Neural cell (in vitro differentiated cells): ENCODE measurements at regions not wholly inside any gene's neighbourhood (a gene's known extent, or its start where the extent isn't known, plus 50 kb on each side); places are given as distances from the start of the nearest gene placed in this dataset.

Experiments
- H2AFZ ChIP-seq: fragments of 200-600, 300-800 bp; sonication (generic), shearing (Covaris generic); 2 replicates; pipeline ENCODE4 v1.6.0; 2014; ENCODE audit warnings: low read depth, mild to moderate bottlenecking, antibody characterized with exemption, low read length, moderate library complexity
- H3F3A ChIP-seq: fragments of 200-600 bp; shearing (Covaris generic); 2 replicates; pipeline ENCODE4 v1.6.1; 2016; ENCODE audit warnings: mild to moderate bottlenecking, moderate library complexity, mixed read lengths, antibody characterized with exemption, low read length; ENCODE audit not compliant: insufficient read depth, poor library complexity, severe bottlenecking
- H3K27ac ChIP-seq: fragments of 200-600, 300-800 bp; sonication (generic), shearing (Covaris generic); 2 replicates; pipeline ENCODE4 v1.5.1; 2014; ENCODE audit warnings: mild to moderate bottlenecking, low read length, moderate library complexity
- H3K27me3 ChIP-seq: fragments of 300-800, 200-600 bp; sonication (generic), shearing (Covaris generic); 2 replicates; pipeline ENCODE4 v1.6.0; 2014; ENCODE audit warnings: mild to moderate bottlenecking, low read depth, low read length, moderate library complexity; ENCODE audit not compliant: insufficient read depth
- H3K36me3 ChIP-seq: fragments of 300-800, 200-600 bp; sonication (generic), shearing (Covaris generic); 2 replicates; pipeline ENCODE4 v1.5.1; 2014; ENCODE audit warnings: mild to moderate bottlenecking, antibody characterized with exemption, low read length, moderate library complexity; ENCODE audit not compliant: insufficient read depth
- H3K4me2 ChIP-seq: fragments of 300-800, 200-600 bp; sonication (generic), shearing (Covaris generic); 2 replicates; pipeline ENCODE4 v1.6.0; 2014; ENCODE audit warnings: mild to moderate bottlenecking, low read length
- H3K4me3 ChIP-seq: fragments of 300-800, 200-600 bp; sonication (generic), shearing (Covaris generic); 2 replicates; pipeline ENCODE4 v1.5.1; 2014; ENCODE audit warnings: mild to moderate bottlenecking, low read length, moderate library complexity
- H3K79me2 ChIP-seq: fragments of 200-600 bp; shearing (Covaris generic); replicated peaks from 2 replicates; pipeline ENCODE4 v1.6.0; 2014; ENCODE audit warnings: mild to moderate bottlenecking, low read length, moderate library complexity; ENCODE audit not compliant: insufficient read depth
- H3K9ac ChIP-seq: fragments of 300-800, 200-600 bp; sonication (generic), shearing (Covaris generic); 2 replicates; pipeline ENCODE4 v1.6.1; 2016; ENCODE audit warnings: mild to moderate bottlenecking, low read length, mixed read lengths
- H3K9me2 ChIP-seq: fragments of 200-600 bp; shearing (Covaris generic); 2 replicates; pipeline ENCODE4 v1.6.1; 2016; ENCODE audit warnings: mild to moderate bottlenecking, low read length, mixed read lengths; ENCODE audit not compliant: insufficient read depth
- H3K9me3 ChIP-seq: fragments of 200-600, 300-800 bp; sonication (generic), shearing (Covaris generic); 2 replicates; pipeline ENCODE4 v1.6.1; 2016; ENCODE audit warnings: mild to moderate bottlenecking, mixed run types, low read length, moderate library complexity, mixed read lengths
- H4K20me1 ChIP-seq: fragments of 200-600 bp; shearing (Covaris generic); 2 replicates; pipeline ENCODE4 v1.6.1; 2016; ENCODE audit warnings: mild to moderate bottlenecking, mixed run types; ENCODE audit not compliant: insufficient read depth
- CTCF ChIP-seq: fragments of 450-650 bp; IDR thresholded peaks from 2 replicates; pipeline ENCODE4 v1.5.1; 2014; ENCODE audit warnings: antibody characterized with exemption, mild to moderate bottlenecking, moderate library complexity; ENCODE audit not compliant: poor library complexity, severe bottlenecking
- EP300 ChIP-seq: fragments of 450-650 bp; conservative IDR thresholded peaks from 2 replicates; pipeline ENCODE4 v1.6.1; 2014; ENCODE audit warnings: antibody characterized with exemption, mild to moderate bottlenecking, moderate library complexity; ENCODE audit not compliant: poor library complexity, severe bottlenecking
- EZH2 ChIP-seq: fragments of 200-600, 300-800 bp; shearing (Covaris generic), sonication (generic); IDR thresholded peaks from 2 replicates; pipeline ENCODE4 v1.6.1; 2014; ENCODE audit warnings: antibody characterized with exemption, low read length, borderline replicate concordance, mild to moderate bottlenecking; ENCODE audit not compliant: insufficient read depth, poor library complexity, severe bottlenecking
- MXI1 ChIP-seq: fragments of 450-650 bp; conservative IDR thresholded peaks from 2 replicates; pipeline ENCODE4 v1.6.1; 2014; ENCODE audit warnings: antibody characterized with exemption, mild to moderate bottlenecking; ENCODE audit not compliant: poor library complexity, severe bottlenecking
- POLR2AphosphoS5 ChIP-seq: IDR thresholded peaks from 2 replicates; pipeline ENCODE4 v1.6.1; 2012
- RAD21 ChIP-seq: fragments of 450-650 bp; conservative IDR thresholded peaks from 2 replicates; pipeline ENCODE4 v1.6.1; 2014; ENCODE audit warnings: antibody characterized with exemption, mild to moderate bottlenecking, moderate library complexity
- REST ChIP-seq: IDR thresholded peaks from 2 replicates; pipeline ENCODE4 v1.6.1; 2012; ENCODE audit warnings: borderline replicate concordance
- SMC3 ChIP-seq: fragments of 450-650 bp; conservative IDR thresholded peaks from 2 replicates; pipeline ENCODE4 v1.6.1; 2014; ENCODE audit warnings: antibody characterized with exemption, mild to moderate bottlenecking, moderate library complexity; ENCODE audit not compliant: poor library complexity
- TAF1 ChIP-seq: IDR thresholded peaks from 2 replicates; pipeline ENCODE4 v1.6.1; 2012; ENCODE audit warnings: low read depth

GRCh38 chr12:19572920-19573558, 133.7 kb downstream of the AEBP2 start:
- Histone ChIP-seq H3K36me3 (no peaks in the 10 kb centered on the region), H3K27me3 (no peaks in the 10 kb centered on the region), H3K79me2 (no peaks in the 10 kb centered on the region), H3K9me3 (no peaks in the 10 kb centered on the region), H3K4me3 (no peak overlapping the region), H3K9ac (no peak overlapping the region), H3K27ac (no peak overlapping the region), H3F3A (no peaks in the 10 kb centered on the region), H3K9me2 (no peaks in the 10 kb centered on the region), H4K20me1 (no peaks in the 10 kb centered on the region), H2AFZ (no peak overlapping the region), H3K4me2 (no peak overlapping the region)
- TF ChIP-seq EZH2 (no peak), REST (no peak), SMC3 (no peak), EP300 (no peak), MXI1 (no peak), CTCF (no peak), RAD21 (no peak), TAF1 (no peak), POLR2AphosphoS5 (no peak)

GRCh38 chr12:19573866-19574265, 134.6 kb downstream of the AEBP2 start:
- no peaks in the 10 kb centered on the region for H4K20me1 ChIP-seq
- H3K27me3 ChIP-seq, result no peaks in the 10 kb centered on the region
- no peaks in the 10 kb centered on the region for H3K9me3 ChIP-seq
- no peak overlapping the region for H2AFZ ChIP-seq
- H3K36me3 ChIP-seq, result no peaks in the 10 kb centered on the region
- no peaks in the 10 kb centered on the region for H3F3A ChIP-seq
- no peak overlapping the region for H3K27ac ChIP-seq
- TF ChIP-seq EZH2, result no peak
- TF ChIP-seq TAF1, result no peak
- no peak for TF ChIP-seq EP300
- TF ChIP-seq MXI1, result no peak
- TF ChIP-seq RAD21, result no peak
- TF ChIP-seq CTCF, result no peak
- no peak for TF ChIP-seq POLR2AphosphoS5
- no peak for TF ChIP-seq REST
- TF ChIP-seq SMC3, result no peak
- no peaks in the 10 kb centered on the region for H3K79me2 ChIP-seq
- no peak overlapping the region for H3K9ac ChIP-seq
- H3K4me3 ChIP-seq, result no peak overlapping the region
- no peaks in the 10 kb centered on the region for H3K9me2 ChIP-seq
- no peak overlapping the region for H3K4me2 ChIP-seq
